ENCODE measurements at regions not wholly inside any gene's neighbourhood (a gene's known extent, or its start where the extent isn't known, plus 50 kb on each side); places are given as distances from the start of the nearest gene placed in this dataset.

DNA sequence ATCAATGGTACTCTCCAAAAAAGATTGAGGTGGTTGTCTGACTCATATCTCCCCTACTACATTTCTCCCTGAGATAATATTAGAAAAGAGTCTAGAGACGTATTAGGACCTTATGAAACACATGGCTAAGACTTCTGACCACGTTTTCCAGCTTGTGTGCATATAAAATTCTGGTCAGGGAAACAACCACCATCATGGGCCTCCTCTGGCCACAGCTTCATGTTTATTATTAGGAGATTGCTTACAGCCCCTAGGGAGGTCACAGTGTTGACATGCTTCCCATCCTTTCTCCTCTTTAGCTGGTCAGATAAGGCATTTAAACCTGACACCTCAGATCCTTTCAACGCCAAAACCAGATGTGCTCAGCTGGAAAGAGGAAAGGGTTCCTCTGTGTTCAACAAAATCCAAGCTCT, 620.2 kb downstream of the PLPP3 start:
- DNase-seq: no peak

DNA sequence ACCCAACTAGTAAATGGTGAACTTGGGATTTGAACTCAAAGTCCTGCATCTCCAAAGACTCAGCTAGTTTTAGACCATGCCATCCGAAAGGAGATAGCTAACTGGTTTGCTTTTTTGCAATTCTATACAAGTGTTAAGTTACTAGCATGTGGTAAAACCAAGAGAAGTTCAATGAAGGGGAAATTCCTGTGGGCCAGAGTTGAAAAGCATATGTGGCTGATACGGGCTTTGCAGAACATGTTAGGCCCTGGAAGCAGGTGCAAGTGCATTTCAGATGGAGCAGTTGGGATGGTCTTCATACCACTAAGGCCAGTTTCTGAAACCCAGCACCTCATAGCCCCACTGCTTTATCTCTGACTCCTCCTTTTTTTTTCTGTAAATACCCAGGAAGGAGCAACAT, 620.9 kb downstream of the PLPP3 start:
- no peak for DNase-seq

GRCh38 chr1:55957276-55957675, 622.1 kb downstream of the PLPP3 start:
- DNase-seq: no peak

DNA sequence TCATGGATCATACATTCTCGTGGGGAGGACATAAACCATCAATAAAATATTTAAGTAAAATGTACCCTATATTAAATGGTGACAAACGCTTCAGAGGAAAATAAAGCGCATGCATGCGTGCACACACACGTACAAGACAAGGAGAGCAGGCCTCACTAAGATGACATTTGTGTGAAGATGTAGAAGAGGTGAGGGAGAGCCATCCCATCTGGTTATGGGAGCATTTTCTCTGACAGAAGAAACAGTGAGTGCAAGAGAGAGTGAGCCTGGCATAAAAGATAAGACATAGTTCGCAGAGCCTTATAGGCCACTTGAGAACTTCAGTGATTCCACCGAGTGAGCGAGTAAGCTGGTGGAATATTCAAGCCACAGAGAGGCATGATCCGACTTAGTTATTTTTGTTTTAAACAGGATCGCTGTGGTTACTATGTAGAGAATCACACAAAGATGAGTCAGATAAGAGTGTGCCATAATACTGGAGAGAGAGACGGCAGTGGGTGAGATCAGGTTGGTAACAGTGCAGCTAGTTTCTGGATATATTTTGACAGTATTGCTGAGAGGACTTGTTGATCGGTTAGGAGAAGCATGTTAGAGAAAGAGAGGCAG, 624.2 kb downstream of the PLPP3 start:
- peak; percentile 55 for DNase-seq

GRCh38 chr1:55951291-55951690, 628.1 kb downstream of the PLPP3 start:
- no peak for DNase-seq

DNA sequence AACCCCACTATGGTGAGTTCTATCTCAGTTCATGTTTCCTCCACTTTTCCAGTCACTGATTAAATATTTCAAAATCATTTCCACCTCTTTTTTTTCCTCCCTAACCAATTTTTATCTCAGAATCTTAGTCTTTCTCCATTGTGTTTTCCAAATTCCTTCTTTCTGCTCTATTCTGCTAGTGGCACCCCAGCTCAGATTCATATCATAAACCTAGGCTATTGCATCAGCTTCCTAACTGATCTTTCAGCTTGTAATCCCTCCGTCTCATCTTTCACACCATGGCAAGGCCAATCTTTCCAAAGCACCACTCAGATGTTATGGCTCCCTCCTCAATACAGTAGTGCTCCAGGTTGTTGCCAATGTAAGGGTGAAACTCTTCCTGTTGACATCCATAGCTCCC, 631.9 kb downstream of the PLPP3 start:
- DNase-seq: no peak

DNA sequence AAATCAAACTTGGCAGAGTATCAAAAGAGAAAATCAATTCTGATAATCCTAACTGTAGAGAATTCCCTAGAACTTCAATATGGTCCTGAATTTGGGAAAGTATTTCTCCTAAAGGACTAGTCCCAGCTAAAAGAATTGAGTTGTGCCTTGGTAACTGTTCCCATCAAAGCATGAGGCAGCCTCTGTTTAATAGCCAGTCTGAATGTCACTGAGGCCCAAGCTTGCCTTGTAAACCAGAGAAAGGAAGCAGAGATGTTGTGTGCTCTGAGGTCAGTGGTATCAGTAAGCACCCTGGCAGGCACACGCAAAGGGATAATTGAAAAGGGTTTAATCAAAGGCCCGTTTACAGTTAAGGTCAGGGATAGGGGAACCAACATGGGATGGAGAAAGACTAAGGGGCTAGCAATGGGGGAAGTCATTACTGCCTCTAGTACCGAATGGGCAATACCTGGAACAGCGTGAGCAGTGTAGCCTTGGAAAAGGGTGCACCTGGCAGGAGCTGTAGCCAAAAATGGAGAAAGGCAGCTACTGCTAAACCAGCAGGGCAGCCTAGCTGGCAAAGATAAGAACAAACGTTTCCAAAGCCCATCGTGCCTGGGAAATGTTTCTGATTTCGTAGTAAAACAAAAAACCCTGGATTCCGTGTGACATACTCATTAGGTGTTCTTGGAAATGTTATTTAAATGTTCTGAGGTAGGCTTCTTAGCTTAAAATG, 635.5 kb downstream of the PLPP3 start:
- DNase-seq: no peak

GRCh38 chr1:55943012-55943411, 636.4 kb downstream of the PLPP3 start:
- no peak for DNase-seq

- DNase-seq: no peak
Measured at GRCh38 chr1:55939866-55940265, 639.5 kb downstream of the PLPP3 start.

DNA sequence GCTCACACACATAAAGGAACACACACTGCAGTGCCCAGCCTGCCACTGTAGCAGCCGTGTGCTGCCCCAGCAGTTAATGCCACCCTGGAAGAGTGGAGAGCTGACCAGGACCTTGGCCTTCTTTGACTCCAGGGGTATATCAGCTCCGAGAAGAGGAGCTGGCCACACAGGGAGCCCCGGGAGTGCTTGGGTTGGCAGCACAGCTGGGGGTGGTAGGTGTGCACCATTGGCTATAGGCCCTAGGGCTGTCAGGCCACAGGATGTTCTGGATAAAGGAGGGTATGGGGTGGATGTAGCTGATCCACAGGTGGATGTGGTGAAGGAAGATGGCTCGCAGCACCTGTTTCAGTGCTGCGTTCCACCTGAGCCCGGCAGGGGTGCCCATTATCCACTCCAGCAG, 640.5 kb downstream of the PLPP3 start:
- DNase-seq: no peak

DNA sequence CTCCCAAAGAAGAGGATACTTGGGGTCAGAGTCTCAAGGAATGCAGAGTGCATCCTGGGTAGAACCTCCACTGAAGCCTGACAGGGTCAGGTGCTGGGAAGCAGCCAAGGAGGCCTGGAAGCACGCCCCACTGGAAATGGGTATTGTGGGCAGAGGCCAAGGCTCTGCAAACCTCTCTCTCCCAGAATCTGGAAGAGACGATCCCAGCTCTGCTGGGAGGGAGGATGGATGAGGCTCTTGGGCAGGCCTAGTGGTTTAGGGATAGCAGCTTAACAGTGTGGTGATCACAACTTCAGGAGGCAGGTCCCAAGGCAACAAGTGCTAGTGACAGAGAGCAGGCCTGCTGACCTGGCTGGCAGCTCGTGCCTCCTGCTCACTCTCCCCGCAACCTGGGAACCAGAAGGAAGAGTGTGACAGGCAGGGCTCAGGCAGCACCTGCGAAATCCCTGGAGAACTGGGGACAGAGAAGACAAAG, 641.0 kb downstream of the PLPP3 start:
- no peak for DNase-seq

- DNase-seq: no peak
Measured at GRCh38 chr1:55937840-55938375, 641.5 kb downstream of the PLPP3 start.

DNA sequence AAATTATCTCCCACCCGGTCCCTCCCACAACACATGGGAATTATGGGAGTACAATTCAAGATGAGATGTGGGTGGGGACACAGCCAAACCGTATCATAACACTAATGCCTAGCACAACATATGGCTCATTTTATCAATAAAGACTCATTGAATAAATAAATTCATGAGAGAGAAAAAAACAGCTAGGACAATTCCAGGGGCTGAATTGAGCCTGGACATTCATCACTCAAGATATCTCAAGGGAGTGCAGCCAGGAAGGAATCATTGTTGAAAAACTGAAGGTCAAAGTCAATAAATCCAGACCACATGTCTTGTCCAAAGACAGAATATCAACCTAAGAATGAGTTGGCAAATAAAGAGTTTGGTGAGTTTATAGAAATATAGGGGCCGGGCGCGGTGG, 644.1 kb downstream of the PLPP3 start:
- DNase-seq: no peak

- no peak for DNase-seq
Measured at GRCh38 chr1:55932402-55932801, 647.0 kb downstream of the PLPP3 start.

GRCh38 chr1:55931081-55931940, 648.1 kb downstream of the PLPP3 start:
- peak; percentile 27 for DNase-seq

- DNase-seq: no peak
Measured at GRCh38 chr1:55929652-55930051, 649.7 kb downstream of the PLPP3 start.

- no peak for DNase-seq
Measured at GRCh38 chr1:55928576-55928975, 650.8 kb downstream of the PLPP3 start.

- DNase-seq: no peak
Measured at GRCh38 chr1:55927702-55928290, 651.6 kb downstream of the PLPP3 start.

DNA sequence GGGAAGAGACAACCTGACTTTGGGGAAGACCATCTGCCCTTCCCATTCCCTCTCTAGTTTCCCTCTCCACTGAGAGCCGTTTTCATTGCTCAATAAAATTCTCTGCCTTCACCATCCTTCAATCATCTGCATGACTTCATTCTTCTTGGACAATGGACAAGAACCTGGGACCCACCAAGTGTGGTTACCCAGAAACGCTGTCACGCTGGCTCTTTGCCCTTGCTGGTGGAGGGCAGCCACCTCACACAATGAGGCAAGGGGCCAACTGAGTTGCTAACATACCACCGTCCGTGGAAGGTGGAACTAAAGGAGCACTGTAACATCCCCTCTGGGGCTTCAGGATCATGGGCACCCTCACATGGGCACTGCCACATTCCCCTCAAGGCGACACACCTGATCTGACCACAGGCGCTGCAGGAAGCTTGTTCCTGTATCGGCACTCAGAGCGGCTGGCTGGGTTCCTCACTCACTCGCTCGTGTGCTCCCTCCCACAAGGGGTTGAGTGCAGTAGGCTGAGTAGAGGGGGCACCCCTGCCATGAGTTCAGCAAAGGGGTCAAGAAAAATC, 652.4 kb downstream of the PLPP3 start:
- DNase-seq: no peak

DNA sequence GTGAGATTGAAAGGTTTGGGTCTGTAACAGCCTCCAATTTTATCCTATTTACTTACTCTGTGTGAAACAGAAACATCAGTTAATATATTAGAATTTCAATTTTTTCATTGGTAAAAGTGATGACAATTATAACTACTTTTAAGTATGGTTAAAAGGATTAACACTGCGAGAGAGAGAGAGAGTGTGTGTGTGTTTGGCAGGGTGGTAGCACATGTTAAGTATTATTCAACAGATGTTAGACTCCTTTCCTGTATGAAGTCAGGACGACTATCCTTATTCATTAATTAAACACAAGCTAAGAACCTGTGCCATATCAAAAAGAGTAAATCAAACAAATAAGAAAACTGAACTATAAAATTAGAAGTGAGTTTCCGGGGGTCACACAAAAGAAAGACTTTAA, 662.5 kb downstream of the PLPP3 start:
- no peak for DNase-seq

GRCh38 chr1:55916481-55916880, 662.9 kb downstream of the PLPP3 start:
- DNase-seq: peak; percentile 64

DNA sequence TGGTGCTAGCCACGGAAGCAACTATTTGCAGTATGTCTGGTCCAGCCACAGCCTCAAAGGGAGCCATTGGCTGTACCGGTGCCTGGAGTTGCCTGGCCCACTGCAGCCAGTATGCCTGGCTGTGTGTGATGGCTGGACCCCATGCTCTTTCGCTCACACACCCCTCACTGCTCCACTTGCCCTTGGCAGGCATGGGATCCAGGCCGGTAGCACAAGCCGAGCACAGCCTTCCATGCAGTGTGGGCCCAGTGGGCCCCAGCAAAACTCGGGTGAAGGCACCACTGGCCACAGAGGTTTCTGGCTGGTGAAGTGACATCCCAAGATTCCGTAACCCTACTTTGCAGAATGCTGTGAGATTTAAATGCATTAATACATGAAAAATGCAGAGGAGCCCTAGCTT, 665.8 kb downstream of the PLPP3 start:
- DNase-seq: no peak

DNA sequence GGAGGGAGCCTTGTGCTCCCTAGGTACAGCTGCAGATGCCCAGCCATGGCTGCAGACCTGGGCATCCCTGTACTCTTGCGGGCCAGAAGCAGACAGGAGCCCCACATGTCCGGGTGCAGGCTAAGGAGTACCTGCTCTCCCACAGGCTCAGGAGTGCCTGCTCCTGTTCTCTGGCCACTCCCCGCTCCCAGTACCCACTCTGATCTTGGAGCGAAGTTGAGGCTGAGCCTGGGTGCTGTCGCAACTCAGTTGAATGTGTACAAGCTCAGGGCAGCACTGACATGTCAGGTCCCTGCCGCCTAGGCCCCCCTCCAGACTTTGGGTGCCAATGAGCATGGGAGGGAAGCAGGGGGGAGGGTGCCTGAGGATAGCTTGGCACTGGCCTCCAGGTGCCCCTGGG, 666.9 kb downstream of the PLPP3 start:
- DNase-seq: no peak

All from fibroblast of skin of scalp (primary cell).